Raji (cell line): ENCODE measurements at regions not wholly inside any gene's neighbourhood (a gene's known extent, or its start where the extent isn't known, plus 50 kb on each side); places are given as distances from the start of the nearest gene placed in this dataset.

ENCODE experiments used
- POLR2A ChIP-seq: IDR thresholded peaks from 2 replicates; pipeline ENCODE4 v1.6.1; 2011; ENCODE audit warnings: low read depth, low read length, control low read depth; ENCODE audit not compliant: insufficient read depth

DNA sequence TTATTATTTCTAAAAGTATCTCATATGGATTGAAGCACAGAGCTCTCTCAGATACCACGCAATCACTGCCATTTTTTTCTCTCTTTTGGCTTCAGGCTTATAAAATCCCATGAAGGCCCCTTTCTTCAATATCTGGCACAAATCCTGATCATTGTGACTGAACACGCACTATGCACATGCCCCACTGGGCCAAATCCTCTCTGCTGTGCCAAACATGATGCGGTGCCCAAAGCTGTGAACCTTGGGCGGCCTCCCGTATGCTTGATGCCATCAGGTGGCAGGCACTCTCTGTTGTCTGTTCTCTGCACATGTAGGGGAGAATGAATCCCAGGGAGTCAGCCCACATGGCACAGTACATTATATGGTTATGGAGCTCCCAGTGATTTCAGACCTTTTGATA lies 375.0 kb upstream of the RGMB start:
- no peak for TF ChIP-seq POLR2A

DNA sequence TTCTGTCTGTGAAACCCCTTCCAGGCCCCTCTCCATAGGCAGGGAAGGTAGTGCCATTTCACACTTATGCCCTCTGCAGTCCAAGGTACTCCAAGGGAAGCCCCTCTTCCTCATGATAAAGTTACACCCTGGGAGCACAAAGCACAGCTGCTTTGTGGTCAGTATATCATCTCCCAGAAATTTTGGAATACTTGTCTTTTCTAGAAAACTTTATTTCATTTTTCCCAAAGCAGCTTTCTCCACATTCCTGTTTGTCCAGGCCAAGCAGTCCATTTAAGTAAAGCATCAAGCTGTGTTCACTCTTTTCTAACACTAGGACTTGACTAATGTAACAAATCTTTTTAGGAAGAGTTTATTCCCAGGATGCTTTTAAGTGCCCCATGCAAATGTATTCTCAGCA lies 371.8 kb upstream of the RGMB start:
- no peak for TF ChIP-seq POLR2A

DNA sequence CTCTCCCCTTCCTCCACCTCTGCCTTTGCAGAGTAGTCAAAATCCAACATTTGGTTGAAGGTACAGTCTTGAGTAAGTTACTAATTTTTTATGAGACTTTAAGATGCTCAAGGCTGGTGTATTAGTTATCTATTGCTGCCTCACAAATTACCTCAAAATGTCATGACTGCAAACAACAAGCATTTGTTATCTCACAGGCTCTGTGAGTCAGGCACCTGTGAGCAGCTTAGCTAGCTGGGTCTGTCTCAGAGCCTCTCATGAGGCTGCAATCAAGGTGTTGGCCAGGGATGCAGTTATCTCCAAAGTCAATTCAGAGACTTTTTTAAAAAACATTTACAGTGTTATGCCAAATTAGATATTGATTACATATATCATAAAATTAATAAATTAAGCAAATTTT lies 371.3 kb upstream of the RGMB start:
- no peak for TF ChIP-seq POLR2A

DNA sequence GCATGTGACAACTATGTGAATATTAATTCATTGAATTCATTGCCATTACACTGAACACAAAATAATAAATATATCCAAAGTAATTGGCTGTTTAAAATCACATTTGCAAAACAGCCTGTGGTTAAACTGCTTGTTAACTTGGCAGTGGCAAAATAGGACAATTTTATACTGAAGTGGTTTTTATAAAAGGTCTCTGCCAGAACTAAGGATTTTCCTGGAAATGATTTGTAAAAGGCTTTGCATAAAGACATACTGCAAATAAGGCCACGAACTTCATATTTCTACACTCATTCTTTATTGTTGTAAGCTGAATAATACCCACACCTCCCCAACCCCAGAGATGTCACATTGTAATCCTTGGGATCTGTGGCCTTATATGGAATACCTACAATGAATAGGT lies 370.3 kb upstream of the RGMB start:
- no peak for TF ChIP-seq POLR2A

DNA sequence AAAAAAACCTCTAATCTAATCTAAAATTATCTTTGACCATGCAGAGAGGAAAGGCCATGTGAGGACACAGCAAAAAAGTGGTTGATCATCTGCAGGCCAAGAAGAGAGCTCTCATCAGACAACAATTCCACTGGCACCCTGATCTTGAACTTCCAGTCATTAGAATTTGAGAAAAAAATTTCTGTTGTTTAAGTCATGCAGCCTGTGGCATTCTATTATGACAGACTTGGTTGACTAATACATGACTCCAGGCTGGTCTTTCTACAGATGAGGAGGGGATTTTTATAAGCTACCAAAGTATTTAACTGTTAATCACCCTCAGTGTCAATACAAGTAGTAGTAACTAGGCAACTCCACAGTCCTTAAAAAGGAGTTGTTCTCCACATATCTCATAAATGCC lies 358.5 kb upstream of the RGMB start:
- no peak for TF ChIP-seq POLR2A

DNA sequence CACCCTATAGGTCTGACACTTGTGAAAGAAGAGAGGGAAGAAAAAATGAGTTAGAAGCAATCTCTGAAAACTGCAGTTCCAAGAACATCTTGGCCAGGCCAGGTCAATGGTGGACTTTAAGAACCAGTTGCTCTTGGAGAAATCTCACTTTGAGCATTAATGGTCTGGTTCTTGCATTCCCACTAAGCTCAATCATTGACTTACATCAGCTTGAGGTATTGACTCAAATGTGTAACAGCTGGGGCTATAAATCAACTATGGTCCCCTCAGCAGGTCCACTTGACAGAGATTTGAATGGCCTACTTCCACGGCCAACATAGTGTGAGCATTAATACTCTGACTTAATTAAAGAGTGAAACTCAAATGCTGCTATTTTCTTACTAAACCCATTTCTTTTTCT lies 357.8 kb upstream of the RGMB start:
- no peak for TF ChIP-seq POLR2A

DNA sequence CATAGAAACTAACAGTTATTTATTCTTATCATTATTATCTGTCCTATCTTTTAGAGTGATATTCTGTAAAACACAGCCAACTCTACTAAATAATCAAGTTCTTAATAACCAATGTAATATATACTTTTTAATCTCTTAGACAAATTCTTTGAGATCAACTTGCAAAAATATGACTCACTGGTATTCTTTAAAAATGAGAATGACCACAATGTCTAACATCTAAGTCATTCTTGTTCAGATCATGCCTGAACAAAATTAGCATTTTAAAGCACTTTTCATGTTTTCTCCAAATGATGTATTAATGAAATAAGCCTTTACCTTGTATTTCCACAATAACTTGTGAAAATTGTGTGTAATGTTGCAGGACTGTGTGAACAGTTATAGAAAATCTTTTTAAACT lies 356.9 kb upstream of the RGMB start:
- no peak for TF ChIP-seq POLR2A

DNA sequence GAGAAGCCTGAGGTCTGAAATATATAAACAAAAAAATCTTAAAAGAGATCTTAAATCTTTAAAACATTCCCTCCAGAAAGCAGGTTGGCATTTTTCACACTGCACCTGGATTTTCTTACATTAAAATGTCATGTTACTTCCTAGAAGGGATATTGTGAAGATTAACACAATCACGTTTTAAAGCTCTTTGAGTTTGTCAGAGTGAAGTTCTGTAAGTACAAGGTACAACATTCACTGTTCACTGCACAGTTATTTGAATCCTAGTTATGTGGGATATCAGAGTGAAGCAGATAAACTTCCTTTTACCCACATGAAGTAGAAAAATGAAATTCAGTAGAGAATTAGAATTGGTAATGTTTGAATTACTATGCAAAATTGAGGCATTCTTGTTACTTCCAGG lies 353.6 kb upstream of the RGMB start:
- no peak for TF ChIP-seq POLR2A

DNA sequence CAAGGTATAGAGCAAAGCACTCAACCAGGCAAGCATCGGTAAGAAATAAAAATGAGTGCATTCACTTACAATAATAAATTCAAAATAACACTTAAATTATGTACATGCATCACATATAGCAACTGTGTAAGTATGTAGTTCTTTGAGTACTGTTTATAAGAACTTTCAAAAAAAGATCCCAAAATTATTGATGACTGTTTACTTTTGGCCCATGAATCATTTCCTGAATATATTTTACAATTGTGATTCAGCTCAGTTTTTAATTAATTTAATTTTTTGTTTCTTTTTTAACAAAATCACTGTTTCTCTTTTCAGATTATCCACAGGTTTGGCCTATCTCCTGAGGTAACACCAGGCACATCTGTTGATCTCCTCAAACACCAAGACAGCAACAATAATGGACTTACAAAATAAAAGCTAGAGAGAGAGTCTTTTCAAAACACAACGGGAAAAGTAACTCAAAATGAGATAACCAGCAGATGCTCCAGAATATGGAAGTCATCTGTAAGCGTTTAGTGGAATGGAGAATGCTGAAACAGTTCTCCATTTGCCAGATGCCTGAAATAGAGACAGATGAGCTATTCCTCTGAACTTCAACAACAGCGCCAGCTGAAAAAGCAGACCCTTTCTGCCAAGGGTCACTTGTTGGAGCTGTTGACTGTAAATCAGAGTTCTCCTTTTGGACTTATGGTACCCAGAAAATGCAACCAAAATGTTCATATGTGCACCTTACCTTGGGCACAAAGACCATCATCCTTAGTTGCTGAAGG lies 348.6 kb upstream of the RGMB start:
- TF ChIP-seq POLR2A = no peak

DNA sequence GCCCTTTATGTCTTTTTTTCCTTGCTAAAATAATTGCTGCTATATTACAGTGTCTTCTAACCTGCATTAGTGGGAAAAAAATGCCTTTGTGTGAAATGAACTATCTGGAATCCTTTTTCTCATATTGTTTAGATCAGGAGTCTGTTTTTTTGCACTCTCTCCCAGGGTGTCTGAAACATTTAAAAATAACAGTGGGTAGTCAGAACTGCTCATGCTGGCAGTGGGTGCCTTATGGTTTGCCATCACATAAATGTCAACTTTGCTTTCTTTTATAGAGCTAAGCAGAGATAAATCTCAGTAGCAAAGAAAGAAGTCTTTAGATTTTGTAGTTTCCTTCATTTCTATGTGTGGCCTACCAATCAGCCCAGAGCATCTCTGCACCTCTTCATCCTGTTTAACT lies 347.8 kb upstream of the RGMB start:
- no peak for TF ChIP-seq POLR2A

DNA sequence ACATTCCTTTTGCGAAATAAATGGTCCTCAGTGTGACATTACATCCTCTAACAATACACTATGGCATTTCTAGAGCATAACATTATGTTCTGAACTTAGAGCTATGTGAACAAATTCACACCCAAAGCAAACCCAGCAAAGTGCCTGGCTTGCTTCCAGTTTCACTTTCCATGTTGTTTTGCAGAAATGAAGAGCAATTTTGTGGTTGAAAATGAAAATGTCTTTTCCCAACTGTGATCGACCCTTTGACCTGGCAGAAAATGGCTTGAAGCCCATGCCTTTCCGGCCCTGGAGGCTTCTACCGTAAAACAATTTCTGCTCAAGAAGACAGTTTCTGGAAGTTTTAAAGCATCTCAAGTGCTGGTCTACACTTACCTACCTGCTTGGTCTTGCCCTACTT lies 344.7 kb upstream of the RGMB start:
- TF ChIP-seq POLR2A = no peak

DNA sequence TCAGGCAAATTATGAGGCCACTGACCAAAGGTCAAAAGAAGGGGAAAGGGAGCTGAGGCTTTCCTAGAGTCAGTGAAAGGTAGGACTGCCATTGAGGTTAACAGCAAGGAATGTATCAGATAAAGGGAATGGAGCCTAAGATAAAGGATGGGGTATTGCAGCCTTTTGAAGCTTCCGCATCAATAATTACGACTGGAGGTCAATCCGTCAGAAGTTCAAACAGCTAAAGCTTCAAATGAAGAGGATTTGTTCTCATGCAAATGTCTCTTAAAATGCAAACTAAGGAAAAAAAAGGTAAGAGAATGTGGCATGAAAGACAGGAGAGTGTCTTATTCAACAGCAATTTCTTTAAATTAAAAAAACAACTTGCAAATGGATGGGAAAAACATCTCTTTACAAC lies 341.1 kb upstream of the RGMB start:
- TF ChIP-seq POLR2A = no peak

DNA sequence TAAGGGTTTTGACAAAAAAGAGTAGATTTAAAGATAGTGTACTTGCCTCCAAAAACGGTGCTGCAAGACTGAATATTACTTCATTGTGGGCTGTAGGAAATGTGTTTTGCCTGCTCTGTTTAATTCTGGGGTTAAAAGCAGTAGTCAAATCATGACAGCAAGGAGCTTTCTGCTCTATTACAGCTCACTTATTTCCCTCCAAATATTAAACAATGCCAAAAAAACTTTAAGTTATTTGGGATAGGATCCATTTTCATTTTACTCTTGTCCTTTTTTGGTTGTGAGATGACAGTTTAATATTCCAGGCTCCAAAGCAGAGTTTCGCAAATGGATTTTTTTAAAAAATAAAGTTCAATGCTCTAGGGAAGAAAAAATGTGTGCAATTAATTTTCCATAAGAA lies 340.4 kb upstream of the RGMB start:
- no peak for TF ChIP-seq POLR2A

DNA sequence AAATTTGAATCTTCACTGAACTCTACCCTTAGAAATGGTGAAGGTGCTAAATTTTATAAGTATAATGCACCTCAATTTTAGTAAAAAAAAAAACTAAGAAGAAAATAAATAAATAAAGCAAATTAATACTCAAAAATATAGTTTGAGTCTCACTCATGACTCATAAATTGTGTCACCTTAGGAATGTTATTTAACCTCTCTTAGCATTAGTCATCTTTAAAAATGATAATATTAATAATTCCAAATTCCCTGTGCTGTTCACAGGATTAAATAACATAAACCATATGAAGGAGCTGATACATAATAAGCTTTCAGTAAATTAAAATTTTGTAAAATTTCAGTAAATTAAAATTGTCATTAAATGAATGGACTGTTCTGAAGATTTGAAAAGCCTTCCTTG lies 339.8 kb upstream of the RGMB start:
- no peak for TF ChIP-seq POLR2A

DNA sequence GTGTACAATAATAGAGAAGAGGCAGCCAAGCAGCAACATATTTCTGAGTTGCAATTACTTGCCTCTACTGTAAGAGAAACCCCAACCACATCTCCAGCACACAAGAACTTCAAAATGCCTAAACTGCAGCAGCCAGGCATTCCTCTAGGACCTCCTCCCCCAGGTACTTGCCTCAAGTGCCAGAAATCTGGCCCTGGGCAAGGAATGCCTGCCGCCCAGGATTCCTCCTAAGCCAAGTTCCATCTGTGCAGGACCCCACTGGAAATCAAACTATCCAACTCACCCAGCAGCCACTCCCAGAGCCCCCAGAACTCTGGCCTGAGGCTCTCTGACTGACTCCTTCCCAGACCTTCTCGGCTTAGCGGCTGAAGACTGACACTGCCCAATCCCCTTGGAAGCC lies 336.8 kb upstream of the RGMB start:
- TF ChIP-seq POLR2A = no peak

DNA sequence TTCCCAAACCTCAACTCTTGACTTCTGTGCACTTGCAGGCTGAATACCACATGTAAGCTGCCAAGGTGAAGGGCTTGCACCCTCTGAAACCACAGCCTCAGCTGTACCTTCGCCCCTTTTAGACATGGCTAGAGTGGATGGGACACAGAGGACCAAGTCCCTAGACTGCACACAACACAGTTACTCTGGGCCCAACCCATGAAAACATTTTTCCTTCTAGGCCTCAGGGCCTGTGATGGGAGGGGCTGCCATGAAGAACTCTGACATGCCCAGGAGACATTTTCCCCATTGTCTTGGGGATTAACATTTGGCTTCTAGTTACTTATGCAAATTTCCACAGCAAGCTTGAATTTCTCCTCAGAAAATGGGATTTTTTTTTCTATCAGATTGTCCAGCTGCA lies 331.0 kb upstream of the RGMB start:
- no peak for TF ChIP-seq POLR2A

DNA sequence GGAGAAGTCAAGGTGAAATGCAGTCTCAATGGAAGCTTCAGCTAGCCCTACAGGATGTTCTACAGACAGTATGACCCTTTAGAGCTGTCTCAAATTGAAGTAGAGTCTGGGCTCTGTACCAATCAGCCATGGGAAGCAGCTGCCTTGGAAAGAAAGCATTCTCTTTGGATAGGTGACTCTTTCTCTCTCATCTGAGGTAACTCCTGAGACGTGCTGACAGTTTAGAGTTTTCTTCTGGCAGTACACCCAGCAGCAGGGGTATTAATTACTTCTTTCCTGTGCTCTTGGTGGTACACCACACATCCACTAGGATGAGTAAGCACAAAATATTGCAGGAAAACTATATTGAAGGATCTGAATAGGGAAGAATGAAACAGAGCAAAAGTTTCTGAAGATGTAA lies 329.6 kb upstream of the RGMB start:
- no peak for TF ChIP-seq POLR2A

DNA sequence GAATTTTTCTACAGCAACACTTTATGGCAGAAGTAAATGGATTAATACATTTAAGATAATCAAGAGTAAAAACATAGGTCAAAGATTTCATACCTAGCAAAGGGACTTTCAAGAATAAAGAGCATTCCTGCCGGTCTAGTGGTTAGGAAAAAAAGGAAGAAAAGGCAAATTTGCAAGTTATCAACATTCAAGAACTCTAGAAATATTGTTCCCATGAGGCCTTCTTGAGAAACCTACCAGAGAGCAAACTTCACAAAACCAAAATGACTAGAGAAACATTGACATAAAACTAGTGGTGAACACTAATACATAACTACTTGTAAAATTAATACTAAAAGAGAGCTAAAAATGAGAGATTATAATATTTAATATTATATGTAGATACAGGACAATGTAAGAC lies 320.2 kb upstream of the RGMB start:
- no peak for TF ChIP-seq POLR2A

DNA sequence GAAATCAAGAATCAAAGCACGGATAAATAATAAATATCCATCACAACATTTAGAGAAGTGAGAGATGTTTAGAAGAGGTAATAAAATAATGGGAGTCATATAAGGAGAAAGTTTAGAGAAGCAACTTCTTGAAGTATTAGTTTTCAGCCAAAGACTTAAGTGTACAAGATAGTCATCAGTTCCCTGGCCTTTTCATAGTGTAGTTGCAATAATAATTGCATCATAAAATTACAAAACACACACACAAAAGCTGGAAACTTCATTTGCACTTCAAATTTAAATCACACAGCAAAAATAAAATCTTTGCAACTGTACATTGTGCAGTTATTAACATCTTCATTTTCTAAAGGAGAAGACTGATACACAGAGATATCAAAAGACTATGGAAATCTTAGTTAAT lies 319.1 kb upstream of the RGMB start:
- TF ChIP-seq POLR2A = no peak
